HG03045 (cell line): ENCODE measurements at regions not wholly inside any gene's neighbourhood (a gene's known extent, or its start where the extent isn't known, plus 50 kb on each side); places are given as distances from the start of the nearest gene placed in this dataset.

Source experiments
- ATAC-seq: cut with Tn5 transposase; IDR thresholded peaks from one replicate; pipeline ENCODE4 v1.9.1; 2021; ENCODE audit warnings: mild to moderate bottlenecking, moderate library complexity; ENCODE audit not compliant: unreplicated experiment

DNA sequence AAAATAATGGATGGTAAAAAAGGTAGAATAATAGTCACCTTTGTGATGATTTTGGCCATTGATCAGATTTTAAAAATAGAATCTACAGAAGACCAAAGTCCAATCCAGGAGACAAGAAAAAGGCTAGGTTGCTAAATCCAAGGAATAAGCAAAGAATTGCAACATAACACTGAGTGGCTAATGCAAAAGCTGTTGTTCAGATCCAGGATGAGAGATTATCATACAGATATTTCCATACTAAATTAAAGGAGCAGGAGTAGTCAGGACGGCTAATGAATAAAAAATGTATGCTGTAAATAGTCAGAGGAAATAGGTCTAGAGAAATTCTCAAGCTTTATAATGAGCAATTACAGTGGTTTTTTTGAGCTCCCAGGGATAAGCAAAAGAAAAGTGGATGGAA, 745.9 kb upstream of the ACVR2A start:
- no peak for ATAC-seq

- no peak for ATAC-seq
Observed at GRCh38 chr2:147097747-147098146, 747.1 kb upstream of the ACVR2A start.

- ATAC-seq: no peak
Observed at GRCh38 chr2:147096671-147097070, 748.2 kb upstream of the ACVR2A start.

- ATAC-seq: no peak
Observed at GRCh38 chr2:147095376-147095775, 749.5 kb upstream of the ACVR2A start.

- no peak for ATAC-seq
Observed at GRCh38 chr2:147094077-147094476, 750.8 kb upstream of the ACVR2A start.

- no peak for ATAC-seq
Observed at GRCh38 chr2:147092266-147092665, 752.6 kb upstream of the ACVR2A start.

GRCh38 chr2:147091448-147091847, 753.4 kb upstream of the ACVR2A start:
- ATAC-seq: no peak

- no peak for ATAC-seq
Observed at GRCh38 chr2:147088871-147089270, 756.0 kb upstream of the ACVR2A start.

DNA sequence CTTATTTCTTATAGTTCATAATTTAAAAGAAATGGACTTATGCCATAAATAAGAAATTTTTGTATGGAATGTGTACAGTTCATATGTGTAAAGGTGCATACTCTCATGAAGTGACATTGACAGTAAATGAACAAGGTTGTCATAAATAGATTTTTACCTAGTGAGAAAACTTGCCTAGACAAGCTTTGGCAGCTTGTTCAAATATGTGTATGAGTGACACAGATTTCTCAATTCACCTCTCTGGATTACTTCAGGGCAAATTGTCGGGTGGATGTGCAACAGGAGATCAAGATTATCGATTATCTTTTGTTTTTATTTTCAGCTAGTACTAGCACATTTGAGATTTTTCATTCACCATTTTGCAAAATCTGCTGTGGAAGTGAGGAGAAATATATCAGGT, 758.1 kb upstream of the ACVR2A start:
- ATAC-seq: no peak

- no peak for ATAC-seq
Observed at GRCh38 chr2:147083664-147084063, 761.2 kb upstream of the ACVR2A start.

GRCh38 chr2:147082850-147083522, 761.8 kb upstream of the ACVR2A start:
- peak; percentile 72 for ATAC-seq

DNA sequence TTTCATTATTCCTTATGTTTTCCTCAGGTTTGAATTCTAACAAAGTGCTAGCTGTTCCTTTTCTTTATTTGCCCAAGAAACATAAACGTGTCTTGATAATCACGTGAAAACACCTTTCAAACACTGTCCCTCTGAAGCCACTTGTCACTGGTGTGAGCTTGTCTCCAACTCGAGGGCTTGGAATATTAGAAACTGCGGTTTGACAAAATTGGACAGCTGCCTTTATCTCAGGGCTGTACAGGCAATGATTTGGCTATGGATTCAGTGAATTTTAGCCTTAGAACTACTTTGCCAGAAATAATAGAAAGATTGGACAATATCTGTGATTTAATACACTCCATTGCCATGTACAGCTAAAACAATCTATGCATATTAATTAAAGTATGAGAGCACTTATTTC, 763.0 kb upstream of the ACVR2A start:
- ATAC-seq: no peak

DNA sequence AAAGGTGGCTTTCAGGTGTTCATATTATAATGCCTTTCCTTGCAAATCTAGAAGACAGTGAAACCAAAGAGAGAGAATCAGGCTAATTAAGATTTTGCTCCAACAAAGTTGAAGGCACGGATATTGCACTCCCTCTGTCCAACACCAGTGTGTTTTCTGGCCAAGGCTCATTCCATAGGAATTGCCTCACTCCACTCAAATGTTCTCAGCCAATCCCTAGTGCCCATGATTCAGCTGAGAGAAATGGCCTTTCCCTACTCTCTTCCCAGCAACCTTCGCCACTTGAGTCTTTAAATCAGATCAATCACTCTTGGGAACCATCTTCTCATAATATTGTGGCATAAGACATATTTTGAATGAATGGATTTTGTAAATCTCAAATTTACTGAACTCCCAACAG, 768.2 kb upstream of the ACVR2A start:
- ATAC-seq: no peak

DNA sequence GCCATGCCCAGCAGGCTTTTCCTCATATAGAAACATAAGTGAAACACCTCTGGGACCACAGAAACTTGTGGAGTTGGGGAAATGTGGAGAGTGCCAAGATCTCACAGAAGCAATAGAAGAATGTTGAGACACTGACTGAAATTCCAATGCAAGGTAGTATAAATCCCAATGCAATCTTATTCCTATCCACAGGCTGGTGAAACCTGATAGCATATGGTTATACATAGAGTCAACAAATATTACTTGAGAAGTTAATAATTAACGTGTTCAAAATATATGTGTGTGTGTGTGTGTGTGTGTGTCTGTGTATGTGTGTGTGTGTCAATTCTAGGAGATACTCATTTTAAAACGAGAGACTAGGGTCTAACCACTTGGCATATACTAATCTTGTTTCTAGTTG, 776.8 kb upstream of the ACVR2A start:
- ATAC-seq: no peak

DNA sequence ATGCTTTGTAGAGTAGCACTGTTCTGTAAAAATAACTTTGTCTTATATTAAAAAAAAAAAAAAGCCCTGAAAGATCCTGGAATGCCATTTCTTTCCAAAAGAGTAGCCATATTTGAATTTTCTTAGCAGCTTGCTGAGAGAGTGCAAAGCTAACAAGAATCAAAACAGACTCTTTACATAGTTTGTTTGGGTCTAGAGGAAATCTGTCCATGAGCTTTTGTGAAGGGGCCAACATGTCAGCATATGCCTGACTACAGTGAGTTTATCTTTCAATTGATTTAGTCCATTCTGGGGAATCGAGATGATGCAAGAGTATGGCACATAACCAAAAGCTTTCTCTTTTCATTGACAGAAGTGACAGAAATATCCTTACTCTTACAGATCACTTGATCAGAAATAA, 777.7 kb upstream of the ACVR2A start:
- no peak for ATAC-seq

DNA sequence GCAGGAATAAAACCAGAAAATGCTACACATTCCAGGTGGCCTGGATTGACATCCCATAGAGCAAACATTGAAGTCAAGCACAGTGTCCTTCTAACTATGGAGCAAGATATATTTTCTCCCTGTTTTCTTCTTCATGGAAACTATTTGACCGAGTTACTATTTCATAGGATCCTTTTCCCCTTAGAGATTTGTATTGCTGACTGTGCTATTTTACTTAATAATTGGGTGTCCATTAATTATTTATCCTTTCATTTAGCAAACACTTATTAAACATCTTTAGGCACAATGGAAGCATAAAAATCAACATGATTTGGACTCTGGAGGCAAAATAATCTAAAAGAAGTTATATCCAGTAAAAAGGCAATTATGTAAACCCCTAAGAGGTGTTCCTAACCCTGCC, 782.8 kb upstream of the ACVR2A start:
- ATAC-seq: no peak

DNA sequence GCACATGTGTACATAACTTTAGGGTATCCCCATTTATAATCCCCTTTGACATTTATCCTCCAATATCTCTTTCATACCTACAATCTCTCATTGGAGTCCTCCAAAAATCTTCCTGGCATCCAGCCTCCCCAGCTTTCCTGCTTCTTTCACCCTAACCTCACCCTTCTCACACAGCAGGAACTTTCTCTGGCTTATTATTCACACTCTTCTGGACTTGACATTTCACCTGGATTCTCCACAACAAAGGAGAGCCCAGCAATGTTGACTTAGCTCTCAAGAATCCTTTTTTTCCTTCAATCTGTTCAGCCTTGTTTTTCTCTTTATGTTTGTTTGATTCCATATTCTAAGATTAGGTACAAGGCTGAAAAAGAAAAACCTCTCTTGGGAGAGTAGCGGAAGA, 783.6 kb upstream of the ACVR2A start:
- no peak for ATAC-seq

GRCh38 chr2:147057892-147058490, 786.8 kb upstream of the ACVR2A start:
- ATAC-seq: no peak

DNA sequence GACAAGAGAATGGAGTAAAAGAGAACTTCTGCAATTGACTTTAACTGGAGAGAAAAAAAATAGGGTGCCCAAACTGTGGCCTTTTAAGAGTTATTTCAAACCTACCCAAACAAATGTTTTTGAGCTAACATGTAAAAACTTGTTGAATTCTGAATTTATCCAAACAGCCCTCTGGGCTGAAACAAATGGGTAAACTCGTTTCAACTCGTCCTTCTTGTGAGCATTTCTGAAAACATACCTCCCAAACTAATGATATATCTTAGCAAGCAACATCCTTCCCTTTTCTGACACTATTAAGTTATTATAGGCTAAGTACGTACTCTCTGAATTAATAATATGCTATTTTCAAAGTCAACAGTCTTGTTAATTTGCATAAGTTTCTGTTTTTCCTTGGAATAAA, 793.0 kb upstream of the ACVR2A start:
- no peak for ATAC-seq

- ATAC-seq: no peak
Observed at GRCh38 chr2:147051248-147051647, 793.6 kb upstream of the ACVR2A start.

GRCh38 chr2:147049957-147050356, 794.9 kb upstream of the ACVR2A start:
- ATAC-seq: no peak

DNA sequence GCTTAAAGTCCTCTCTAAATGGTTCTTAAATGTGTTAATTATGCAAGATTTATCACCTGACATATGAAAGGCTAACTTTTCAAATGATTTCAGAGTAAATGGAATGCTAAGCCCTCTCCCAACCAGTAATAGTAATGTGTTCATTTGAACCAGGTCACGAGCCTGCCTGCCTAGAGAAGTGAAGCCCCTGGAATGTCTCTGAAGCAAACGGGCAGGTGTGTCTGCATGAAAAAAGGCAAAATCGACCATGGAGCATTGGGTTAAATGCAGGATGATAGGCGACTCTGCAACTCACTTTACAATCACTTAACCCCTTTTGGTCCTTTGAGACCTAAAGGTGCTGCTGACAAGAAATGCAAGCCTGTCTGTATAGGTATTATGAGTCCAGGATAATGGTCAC, 798.4 kb upstream of the ACVR2A start:
- no peak for ATAC-seq

- peak; percentile 55 for ATAC-seq
Observed at GRCh38 chr2:147045113-147045512, 799.7 kb upstream of the ACVR2A start.
